HG02981 (cell line): ENCODE measurements at regions not wholly inside any gene's neighbourhood (a gene's known extent, or its start where the extent isn't known, plus 50 kb on each side); places are given as distances from the start of the nearest gene placed in this dataset.
"Not testable (repeated sequence)": the region's sequence is repeated elsewhere in the genome, so short reads cannot be mapped to it uniquely, and the experiment has no call there.

ENCODE experiments used
- ATAC-seq: cut with Tn5 transposase; IDR thresholded peaks from one replicate; pipeline ENCODE4 v1.9.1; 2021; ENCODE audit warnings: mild to moderate bottlenecking, moderate library complexity; ENCODE audit not compliant: unreplicated experiment

DNA sequence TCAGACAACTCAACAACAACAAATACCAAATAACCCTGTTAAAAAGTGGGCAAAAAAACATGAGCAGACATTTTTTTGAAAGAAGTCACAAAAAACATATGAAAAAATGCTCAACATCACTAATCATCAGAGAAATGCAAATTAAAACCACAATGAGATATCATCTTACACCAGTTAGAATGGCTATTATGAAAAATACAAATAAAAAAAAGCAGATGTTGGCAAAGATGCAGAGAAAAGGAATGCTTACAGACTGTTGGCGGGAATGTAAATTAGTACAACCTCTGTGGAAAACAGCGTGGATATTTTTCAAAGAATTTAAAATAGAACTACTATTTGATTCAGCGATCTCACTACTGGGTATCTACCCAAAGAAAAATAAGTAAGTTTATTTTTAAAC, 114.0 kb downstream of the SLC38A4 start:
- ATAC-seq: no peak

DNA sequence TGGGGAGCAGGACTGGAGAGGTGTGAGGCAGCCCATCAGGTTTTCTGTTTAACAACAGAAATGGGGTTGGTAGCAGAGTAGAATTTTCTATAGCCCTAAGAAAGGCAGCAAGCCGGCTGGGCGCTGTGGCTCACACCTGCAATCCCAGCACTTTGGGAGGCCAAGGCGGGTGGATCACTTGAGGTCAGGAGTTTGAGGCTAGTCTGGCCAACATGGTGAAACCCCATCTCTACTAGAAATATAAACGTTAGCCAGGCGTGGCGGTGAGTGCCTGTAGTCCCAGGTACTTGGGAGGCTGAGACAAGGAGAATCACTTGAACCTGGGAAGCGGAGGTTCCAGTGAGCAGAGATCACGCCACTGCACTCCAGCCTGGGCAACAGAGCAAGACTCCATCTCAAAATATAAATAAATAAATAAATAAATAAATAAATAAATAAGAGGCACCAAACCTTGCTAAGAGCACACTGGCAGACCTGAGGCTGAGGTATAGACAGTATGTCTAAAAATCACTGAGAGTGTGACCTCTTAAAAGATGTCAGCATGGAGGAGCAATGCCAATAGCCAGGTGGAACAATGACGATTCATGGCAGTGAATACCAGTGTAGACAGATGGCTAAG, 115.6 kb downstream of the SLC38A4 start:
- no peak for ATAC-seq

DNA sequence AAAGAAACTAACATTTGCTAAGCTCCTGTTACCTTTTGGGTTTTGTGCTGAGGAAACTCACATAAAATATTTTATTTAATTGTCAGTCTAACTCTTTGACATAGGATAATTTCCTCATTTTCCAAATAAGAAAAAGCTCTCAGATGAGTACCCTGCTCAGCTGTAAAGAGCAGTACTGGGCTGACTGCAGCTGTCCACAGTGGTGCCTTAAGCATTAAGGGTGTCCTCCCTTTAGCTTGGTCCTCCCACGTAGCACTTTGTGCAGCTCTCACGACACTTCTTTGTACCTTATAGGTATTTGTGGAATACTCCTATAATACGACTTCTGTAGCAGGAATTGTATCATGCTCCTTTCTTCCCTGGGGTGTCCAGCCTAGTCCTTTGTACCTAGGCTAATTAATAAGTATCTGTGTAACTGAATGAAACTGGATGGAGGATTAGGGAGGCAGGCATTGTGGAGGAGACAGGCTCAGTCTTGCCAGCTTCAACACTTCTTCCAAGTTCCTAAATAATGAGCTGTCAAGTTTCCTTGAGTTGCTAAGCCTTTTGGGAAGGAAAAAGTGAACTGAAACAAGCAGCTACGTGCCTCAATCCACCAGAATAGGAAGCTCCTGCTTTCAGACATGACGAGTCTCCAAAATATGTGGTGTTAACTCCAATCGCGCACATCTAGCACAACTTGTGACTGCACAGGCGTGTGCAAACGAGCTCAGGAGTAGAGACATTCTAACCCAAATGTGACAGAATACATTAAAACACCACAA, 123.0 kb downstream of the SLC38A4 start:
- no peak for ATAC-seq

DNA sequence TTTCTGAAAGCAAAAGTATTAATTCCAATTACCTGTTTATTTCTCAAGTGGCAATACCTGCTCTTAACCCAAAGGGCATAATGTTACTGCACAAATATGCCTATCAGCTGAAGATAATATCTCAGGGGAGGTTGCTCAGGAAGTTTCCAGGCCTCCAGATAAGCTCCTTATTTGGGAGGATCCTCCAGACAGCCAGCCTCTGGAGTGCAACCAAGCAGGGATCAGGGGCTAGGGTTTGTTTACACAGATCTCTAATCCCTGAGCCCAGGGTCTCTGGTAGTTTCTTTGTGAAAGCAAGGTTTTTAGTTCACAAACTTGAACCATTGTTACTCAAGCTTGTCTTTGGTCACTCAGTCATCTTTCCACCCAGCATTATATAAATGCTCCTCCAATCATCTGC, 124.4 kb downstream of the SLC38A4 start:
- ATAC-seq: no peak

DNA sequence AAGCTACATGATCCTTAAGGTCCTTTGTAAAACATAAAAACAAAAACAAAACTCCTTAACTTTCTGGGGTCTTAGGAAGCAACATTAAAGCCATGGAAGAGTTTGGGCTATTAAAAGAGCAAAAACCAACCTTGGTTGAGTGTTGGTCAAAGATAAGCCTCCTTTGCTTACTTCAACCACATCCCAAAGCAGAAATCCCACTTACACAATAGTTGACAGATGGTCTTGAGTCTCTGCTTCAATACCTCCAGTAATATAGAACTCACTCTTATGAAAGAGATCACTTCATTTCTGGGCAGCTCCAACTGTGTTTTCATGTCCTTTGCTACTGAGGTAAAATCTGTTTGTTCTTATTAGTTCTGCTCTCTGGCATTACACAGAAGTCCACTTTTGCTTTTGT, 125.8 kb downstream of the SLC38A4 start:
- no peak for ATAC-seq

DNA sequence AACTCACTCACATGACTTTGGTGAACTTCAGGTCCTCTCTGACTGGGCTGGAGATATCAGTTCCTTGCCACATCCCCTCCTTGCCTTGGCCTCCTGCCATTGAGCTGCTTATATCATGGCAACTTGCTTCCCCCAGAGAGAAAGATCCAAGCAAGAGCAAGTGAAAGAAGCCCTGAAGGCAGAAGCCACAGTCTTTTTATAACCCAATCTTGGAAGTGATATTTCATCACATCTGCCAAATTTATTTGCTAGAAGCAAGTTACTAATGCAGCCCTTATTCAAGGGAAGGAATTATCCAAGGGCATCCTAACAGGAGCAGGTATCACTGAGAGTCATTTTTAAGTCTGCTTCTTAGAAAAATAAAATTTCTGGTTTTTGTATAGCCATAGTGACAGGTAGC, 127.8 kb downstream of the SLC38A4 start:
- ATAC-seq: no peak

DNA sequence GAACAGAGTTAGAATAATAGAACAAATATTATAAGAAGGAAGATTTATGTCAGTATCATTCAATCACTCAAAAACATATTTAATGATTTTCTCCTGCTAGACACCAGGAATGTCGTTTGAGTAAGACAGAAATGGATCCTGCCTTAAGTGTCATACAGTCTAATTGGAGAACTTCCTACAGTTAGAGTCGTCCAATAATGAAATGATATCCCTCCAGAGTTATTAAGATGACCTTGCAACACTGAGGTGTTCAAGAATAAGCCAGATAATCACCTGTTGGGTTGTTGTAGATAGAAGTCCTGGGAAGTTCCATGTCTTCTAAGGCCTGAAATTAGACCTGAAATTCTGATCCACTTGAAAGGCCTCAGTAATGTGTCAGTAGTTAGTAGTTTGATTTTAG, 132.3 kb downstream of the SLC38A4 start:
- no peak for ATAC-seq

DNA sequence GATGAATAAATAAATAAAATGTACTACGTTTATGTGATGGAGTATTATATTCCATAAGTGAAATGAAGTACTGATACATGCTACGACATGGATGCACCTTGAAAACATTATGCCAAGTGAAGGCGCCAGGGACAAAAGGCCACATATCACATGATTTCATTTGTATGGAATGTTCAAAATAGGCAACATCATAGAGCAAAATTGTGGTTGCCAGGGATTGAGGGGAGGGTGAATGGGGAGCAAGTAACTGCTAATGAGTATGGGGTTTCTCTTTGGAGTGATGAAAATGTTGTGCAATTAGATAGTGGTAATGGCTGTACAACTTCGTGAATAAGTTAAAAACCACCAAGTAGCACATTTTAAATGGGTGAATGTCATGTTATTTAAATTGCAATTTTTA, 132.8 kb downstream of the SLC38A4 start:
- ATAC-seq: no peak

DNA sequence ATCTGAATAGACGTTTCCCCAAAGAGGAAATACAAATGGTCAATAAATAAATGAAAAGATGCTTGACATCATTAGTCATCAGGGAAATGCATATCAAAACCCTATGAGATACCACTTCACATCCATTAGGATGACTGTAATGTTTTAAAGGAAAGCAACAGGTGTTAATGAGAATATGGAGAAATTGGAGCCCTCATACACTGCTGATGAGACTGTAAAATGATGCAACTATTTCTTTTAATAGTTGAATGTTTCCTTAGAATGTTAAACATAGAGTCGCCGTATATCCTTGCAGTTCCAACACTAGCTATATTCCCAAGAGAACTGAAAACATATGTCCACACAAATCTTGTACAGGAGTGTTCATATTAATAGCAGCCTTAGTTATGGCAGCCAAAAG, 133.2 kb downstream of the SLC38A4 start:
- ATAC-seq: no peak

DNA sequence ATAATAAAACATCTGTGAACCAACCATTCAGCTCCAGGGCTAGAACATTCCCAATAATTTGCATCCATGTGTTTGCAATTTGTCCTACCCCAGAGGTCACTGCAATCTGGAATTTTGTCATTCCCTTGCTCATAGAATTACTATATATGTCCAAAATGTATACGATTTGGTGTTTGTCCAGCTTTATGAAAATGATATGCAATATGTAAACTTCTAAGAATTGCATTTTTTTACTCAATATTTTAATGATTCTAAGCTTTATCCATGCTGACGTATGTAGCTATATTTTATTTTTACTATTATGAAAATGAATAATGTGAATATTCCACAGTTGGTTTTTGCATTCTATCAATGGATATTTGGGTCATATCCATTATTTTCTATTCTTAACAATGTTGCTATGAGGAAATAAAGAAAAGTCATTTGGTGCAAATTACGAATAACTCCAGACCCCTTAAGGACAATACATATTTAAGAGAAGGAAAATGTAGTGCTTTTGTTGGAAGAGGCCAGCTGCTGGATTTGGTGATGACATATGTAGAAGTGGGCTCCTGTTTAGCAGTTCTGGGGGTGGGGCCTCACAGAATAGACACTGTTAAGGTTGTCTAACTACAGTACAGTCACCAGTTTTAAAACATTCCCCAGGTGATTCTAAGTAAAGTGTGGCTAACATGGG, 139.4 kb downstream of the SLC38A4 start:
- ATAC-seq: no peak

DNA sequence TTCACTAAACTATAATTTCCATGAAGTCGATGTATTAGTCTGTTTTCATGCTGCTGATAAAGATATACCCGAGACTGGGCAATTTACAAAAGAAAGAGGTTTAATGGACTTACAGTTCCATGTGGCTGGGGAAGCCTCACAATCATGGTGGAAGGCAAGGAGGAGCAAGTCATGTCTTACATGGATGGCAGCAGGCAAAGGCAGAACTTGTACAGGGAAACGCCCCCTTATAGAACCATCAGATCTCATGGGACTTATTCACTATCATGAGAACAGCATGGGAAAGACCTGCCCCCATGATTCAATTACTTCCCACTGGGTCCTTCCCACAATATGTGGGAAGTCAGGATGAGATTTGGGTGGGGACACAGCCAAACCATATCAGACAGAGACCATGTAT, 141.6 kb downstream of the SLC38A4 start:
- not testable (repeated sequence) for ATAC-seq

DNA sequence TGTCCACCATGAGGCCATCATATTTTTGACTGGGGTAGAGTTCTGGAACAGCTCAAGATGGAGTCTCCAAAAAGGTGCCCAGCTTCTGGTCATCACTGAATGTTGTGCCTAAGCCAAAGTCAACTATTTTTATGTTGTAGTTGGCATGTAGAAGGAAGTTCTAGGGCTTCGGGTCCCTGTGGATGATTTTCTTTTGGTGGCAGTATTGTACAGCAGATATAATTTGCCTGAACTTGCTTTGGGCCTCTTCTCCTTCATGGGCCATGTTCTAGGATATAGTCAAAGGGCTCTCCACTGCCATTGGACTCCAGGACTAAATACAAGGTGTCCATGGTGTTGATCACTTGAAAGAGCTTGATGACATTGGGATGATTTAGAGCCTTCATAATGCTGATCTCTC, 143.6 kb downstream of the SLC38A4 start:
- ATAC-seq: no peak

DNA sequence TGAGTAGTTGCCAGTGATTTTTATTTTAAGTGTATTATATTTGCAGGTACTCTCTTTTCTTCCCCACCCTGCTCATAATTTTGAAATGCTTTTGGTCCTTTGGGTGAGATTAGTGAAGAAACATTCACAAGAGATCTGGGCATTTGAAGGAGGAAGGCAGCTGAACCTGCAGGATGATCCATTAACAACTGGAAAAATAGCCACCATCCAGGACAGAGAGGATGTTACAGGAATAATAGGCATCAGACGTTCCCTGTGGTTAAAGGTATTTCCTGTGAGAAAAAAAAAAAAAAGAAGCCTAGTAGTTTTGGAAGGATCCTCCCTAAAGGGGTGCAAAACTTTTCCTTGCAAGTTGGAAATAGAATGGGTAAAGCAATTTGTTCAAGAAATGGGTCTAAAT, 145.3 kb downstream of the SLC38A4 start:
- ATAC-seq: no peak

DNA sequence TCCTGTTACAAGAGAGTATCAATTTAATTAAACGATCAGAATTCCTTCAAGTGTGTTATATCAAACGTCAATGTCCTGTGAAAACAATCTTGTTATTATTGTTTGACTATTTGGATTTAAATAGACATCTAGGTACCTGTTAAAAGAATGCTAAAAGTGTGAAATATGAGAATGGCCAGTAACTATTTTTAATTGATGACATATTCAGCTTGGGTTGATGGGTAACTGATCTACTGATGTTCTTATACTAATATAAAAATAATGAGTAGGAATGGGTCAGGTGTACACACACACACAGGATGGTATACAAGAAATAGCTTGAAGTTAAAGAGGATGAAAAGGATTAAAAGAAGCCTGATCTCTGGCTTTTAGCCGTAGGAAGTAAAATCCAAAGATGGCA, 146.0 kb downstream of the SLC38A4 start:
- ATAC-seq: no peak

DNA sequence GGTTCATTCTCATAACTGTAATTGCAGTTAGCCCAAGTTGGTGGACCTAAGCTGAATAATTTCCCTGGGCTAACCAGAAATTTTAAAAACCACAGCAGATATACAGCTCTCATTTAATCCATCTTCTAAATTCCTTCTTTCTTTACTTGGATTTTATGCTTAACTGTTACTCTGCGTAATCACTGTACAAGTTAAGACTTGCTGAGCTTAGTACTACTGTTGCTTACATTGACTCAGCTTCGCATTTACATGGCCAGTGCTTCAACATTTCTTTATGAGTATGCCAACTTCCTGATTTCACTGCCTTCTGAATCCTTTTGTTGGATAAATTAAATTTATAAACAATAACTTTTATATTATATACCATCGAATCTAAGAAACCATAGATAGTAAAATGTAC, 147.4 kb downstream of the SLC38A4 start:
- ATAC-seq: no peak

DNA sequence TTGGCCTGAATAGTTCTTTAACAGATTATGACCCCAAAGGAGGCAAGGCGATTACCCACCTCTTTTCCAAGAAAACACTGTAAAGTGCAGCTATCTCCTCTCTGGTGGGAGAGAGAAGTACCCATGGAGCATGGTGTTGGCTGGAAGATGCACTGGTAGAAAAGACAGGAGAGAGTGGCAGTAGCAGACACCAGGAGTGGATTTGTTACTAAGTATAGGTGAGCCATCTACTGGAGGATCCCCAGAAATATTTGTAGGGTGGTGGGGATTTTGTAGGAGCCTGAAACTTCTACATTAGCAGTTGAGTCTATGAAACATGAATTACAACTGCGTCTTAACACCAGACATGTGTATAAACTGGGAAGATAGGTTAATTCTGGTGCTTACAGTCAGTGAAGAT, 148.0 kb downstream of the SLC38A4 start:
- ATAC-seq: no peak

DNA sequence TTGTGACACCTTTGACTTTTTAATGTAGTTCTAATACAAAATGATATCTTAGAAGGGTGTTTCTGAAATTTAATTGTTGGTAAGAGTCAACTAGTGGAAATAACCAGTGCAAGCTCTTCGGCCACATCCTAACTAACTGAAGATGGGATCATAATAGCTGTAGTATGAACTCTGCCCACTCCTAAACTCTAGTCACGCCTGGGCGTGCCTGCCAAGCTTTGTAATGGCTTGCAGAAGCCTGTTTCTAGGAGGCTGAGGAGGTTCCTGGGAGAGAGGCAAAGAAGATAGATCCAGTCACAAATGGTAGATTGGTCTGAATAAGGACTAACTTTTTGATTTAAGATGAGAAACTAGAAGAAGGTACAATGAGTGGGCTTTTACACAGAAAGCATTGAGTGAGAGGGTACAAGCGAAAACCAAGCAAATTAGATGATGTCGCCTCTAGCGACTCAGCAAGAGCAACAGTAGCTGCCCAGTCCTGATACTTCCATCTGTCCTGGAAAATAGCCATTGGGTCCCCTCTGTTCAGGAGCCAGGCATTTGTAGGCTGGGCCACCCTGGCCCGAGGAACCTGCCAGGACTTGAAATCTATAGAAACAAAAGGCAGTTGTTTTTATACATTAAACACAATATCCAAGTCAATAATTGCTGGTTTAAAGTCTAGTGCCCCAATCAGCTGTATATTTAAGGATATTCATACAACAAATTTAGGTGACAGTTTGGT, 148.8 kb downstream of the SLC38A4 start:
- no peak for ATAC-seq

DNA sequence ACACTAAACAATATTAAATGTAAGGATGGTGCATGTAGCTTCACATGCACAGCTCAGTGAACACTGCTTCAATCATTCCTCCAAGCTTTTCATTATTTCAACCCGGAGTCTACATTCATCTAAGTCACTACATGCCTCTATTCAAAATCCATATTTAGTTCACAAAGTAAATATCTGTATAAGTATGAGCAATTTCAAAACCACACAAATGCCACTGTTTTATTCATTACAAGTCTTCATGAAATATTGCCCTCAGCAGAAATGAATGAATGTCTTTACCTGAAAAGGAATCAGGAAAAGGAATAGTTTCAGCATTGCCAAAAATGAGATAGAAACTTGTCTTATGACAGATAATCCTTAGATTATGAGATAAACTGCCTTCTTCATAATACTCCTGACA, 149.4 kb downstream of the SLC38A4 start:
- ATAC-seq: no peak

DNA sequence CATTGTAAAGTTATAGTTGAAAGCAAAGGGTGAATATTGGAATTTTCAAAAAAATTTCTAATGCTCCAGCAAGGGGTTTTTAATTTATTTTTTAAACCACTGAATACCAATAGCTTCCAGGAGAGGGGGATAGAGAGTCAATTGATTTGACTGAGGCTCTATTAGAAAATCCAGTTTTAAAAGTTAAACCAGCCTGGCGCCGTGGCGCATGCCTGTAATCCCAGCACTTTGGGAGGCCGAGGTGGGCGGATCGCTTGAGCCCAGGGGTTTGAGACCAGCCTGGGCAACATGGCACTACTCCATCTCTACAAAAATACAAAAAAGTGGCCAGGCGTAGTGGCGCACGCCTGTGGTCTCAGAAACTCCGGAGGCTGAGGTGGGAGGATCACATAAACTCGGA, 150.1 kb downstream of the SLC38A4 start:
- no peak for ATAC-seq

DNA sequence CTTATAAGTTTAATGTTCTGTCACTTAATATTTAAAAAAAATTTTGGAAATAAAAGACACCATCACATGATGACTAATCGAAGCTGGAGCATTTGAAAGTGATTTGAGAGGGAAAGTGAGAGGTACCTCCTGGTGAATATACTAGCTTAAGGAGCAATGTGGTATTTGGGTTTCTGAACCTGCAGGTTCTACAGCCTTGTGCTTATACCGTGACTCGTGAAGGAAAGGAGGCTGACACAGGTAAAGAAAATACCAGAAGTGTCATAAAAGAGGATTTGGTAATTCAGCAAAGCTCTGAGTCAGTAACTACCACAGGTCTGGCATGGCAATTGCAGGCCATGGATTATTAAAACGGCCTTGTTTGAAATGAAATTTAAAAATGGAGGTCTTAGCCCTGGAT, 151.0 kb downstream of the SLC38A4 start:
- no peak for ATAC-seq

DNA sequence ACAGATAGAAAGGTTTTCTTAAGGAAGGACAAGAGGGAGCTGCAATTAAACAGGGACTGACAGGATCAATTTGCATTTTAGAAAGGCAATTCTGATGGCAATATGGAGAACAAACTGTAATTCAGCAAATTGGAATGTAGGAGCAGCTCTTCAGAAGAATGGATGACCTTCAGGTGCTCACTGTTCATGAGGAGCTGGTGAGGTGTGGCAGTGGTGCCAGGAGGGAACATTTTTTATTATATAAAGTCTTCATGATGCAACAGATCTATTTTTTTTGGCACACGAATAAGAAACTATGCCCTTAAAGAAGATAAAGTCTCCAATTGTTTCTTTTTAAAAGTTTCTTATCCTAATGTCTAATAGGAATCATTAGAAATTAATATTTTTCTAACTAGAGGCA, 151.7 kb downstream of the SLC38A4 start:
- no peak for ATAC-seq

DNA sequence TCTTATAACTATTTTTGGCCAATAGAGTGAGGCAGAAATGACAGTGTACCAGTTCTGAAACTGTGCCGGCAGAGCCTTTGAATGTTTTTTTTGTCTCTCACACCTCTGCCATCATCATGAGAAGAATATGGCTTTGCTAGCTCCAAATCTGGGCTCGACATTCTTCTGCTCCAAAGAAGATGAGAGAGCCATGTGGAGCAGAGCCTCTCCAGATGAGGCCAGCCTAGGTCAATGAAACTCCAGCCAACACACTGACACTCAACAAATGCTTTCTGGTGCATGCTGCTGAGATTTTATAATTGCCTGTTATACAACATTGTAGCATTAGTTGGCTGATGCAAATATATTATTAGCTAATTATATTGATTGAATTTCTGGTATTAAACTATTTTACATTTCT, 154.7 kb downstream of the SLC38A4 start:
- ATAC-seq: no peak
